Endothelial cell of umbilical vein (primary cell): ENCODE measurements at regions not wholly inside any gene's neighbourhood (a gene's known extent, or its start where the extent isn't known, plus 50 kb on each side); places are given as distances from the start of the nearest gene placed in this dataset.

Experiments used
- BruUV-seq: library from RNA; stranded (reverse); fragments of 400-500 nt; replicated peaks from 2 replicates; lab custom pipeline; 2021; lab: Mats Ljungman, UMichigan
- CTCF ChIA-PET: fragments of 300-600, 350-600 bp; sonication (Branson Sonifier 250); formaldehyde crosslinking; loops from one replicate; lab custom pipeline; 2021; ENCODE audit warnings: antibody characterized with exemption, inconsistent platforms; lab: Charles Lee
- POLR2A ChIA-PET: fragments of 300-600, 350-600 bp; sonication (Branson Sonifier 250); formaldehyde crosslinking; loops from one replicate; lab custom pipeline; 2021; ENCODE audit warnings: antibody characterized with exemption, inconsistent platforms; lab: Charles Lee
- DNase-seq: peaks from one replicate; pipeline ENCODE4 v3.0.0-alpha.2; 2011; ENCODE audit warnings: low read depth, low spot score
- FAIRE-seq: peaks from 2 replicates; lab custom pipeline; 2011; peaks lifted over from hg19 to GRCh38; lab: Jason Lieb, UNC
- H2AFZ ChIP-seq: 2 replicates; pipeline ENCODE4 v1.6.0; 2012; ENCODE audit warnings: low read depth, low read length, control low read depth, inconsistent platforms
- H3K27ac ChIP-seq: 2 replicates; pipeline ENCODE4 v1.5.1; 2011; ENCODE audit warnings: low read depth, mild to moderate bottlenecking, control low read depth, low read length, moderate library complexity; ENCODE audit not compliant: insufficient read depth
- H3K27me3 ChIP-seq, 2 experiments: 2 replicates each; pipeline versions ENCODE4 v1.6.0 to v1.6.1; 2011; ENCODE audit warnings: low read length in 2 of 2, mixed read lengths in 1 of 2; ENCODE audit not compliant: control insufficient read depth in 2 of 2, insufficient read depth in 2 of 2
- H3K36me3 ChIP-seq, 2 experiments: 2 replicates in 1 of 2; 3 replicates in 1 of 2; pipeline ENCODE4 v1.5.1; 2011; ENCODE audit warnings: low read length in 2 of 2, mild to moderate bottlenecking in 1 of 2, moderate library complexity in 1 of 2; ENCODE audit not compliant: control insufficient read depth in 2 of 2, insufficient read depth in 2 of 2; ENCODE audit errors: extremely low read depth in 1 of 2
- H3K4me1 ChIP-seq: 3 replicates; pipeline ENCODE4 v1.5.1; 2011; ENCODE audit warnings: mild to moderate bottlenecking, low read length; ENCODE audit not compliant: control insufficient read depth, insufficient read depth; ENCODE audit errors: extremely low read depth
- H3K4me2 ChIP-seq: 2 replicates; pipeline ENCODE4 v1.6.1; 2011; ENCODE audit warnings: low read length, control low read depth, mixed read lengths; ENCODE audit not compliant: insufficient read depth
- H3K4me3 ChIP-seq, 3 experiments: fragments of 200-600 bp in 1 of 3; sonication (generic), shearing (Covaris generic) in 1 of 3; replicated peaks in 1 of 3; 2 replicates each; pipeline ENCODE4 v1.5.1; 2011 to 2016; ENCODE audit warnings: control low read depth in 3 of 3, low read length in 3 of 3, mild to moderate bottlenecking in 2 of 3, inconsistent platforms in 1 of 3, low read depth in 1 of 3, moderate library complexity in 1 of 3; ENCODE audit not compliant: insufficient read depth in 1 of 3
- H3K79me2 ChIP-seq: 2 replicates; pipeline ENCODE4 v1.6.0; 2012; ENCODE audit warnings: low read length, inconsistent platforms; ENCODE audit not compliant: control insufficient read depth, insufficient read depth
- H3K9ac ChIP-seq: replicated peaks from 2 replicates; pipeline ENCODE3; 2011; ENCODE audit warnings: low read length, control low read depth; ENCODE audit not compliant: insufficient read depth; ENCODE audit errors: extremely low read depth
- H3K9me1 ChIP-seq: replicated peaks from 3 replicates; pipeline ENCODE4 v1.6.0; 2011; ENCODE audit warnings: mild to moderate bottlenecking, low read length; ENCODE audit not compliant: control insufficient read depth, insufficient read depth; ENCODE audit errors: extremely low read depth
- H3K9me3 ChIP-seq: replicated peaks from 2 replicates; pipeline ENCODE4 v1.5.1; 2012; ENCODE audit warnings: low read length, inconsistent platforms; ENCODE audit not compliant: control insufficient read depth, insufficient read depth
- H4K20me1 ChIP-seq: replicated peaks from 2 replicates; pipeline ENCODE3; 2011; ENCODE audit warnings: mild to moderate bottlenecking, low read length; ENCODE audit not compliant: control insufficient read depth, insufficient read depth; ENCODE audit errors: extremely low read depth
- CTCF ChIP-seq, 2 donors: IDR thresholded peaks; 1 replicate in 1 of 2; 2 replicates in 1 of 2; pipeline ENCODE4 v1.5.1; 2011; ENCODE audit warnings: low read length in 2 of 2, mild to moderate bottlenecking in 2 of 2, moderate library complexity in 2 of 2, control low read depth in 1 of 2, inconsistent platforms in 1 of 2, low read depth in 1 of 2; ENCODE audit not compliant: insufficient read depth in 1 of 2; ENCODE audit errors: extremely low read depth in 1 of 2
- EZH2 ChIP-seq: IDR thresholded peaks from 2 replicates; pipeline ENCODE4 v1.6.1; 2012; ENCODE audit warnings: borderline replicate concordance, low read depth, mild to moderate bottlenecking, moderate library complexity, low read length, inconsistent platforms; ENCODE audit not compliant: severe bottlenecking
- FOS ChIP-seq: IDR thresholded peaks from 2 replicates; pipeline ENCODE4 v1.6.1; 2011; ENCODE audit warnings: mild to moderate bottlenecking, low read length, moderate library complexity, borderline replicate concordance; ENCODE audit not compliant: insufficient read depth
- GATA2 ChIP-seq: IDR thresholded peaks from 2 replicates; pipeline ENCODE4 v1.7.0; 2011; ENCODE audit warnings: low read depth, mild to moderate bottlenecking, moderate library complexity, mixed read lengths, low read length; ENCODE audit not compliant: insufficient read length, insufficient read depth
- JUN ChIP-seq: IDR thresholded peaks from 2 replicates; pipeline ENCODE4 v1.6.1; 2011; ENCODE audit warnings: borderline replicate concordance, low read depth; ENCODE audit not compliant: insufficient read length, insufficient read depth
- MAX ChIP-seq: IDR thresholded peaks from 2 replicates; pipeline ENCODE4 v1.6.1; 2011; ENCODE audit not compliant: insufficient read depth, insufficient read length
- MYC ChIP-seq: IDR thresholded peaks from one replicate; pipeline ENCODE4 v1.6.1; 2011; ENCODE audit warnings: mild to moderate bottlenecking, low read depth, low read length
- POLR2A ChIP-seq: IDR thresholded peaks from 2 replicates; pipeline ENCODE4 v1.6.1; 2012; ENCODE audit warnings: low read depth, mild to moderate bottlenecking, control low read depth, low read length
- POLR2AphosphoS5 ChIP-seq: IDR thresholded peaks from 2 replicates; pipeline ENCODE4 v1.6.1; 2012; ENCODE audit warnings: low read depth, mild to moderate bottlenecking, control low read depth, low read length, moderate library complexity; ENCODE audit not compliant: insufficient read depth
- dilution Hi-C: fragments of 300-500 bp; cut with MboI; formaldehyde crosslinking; loops from one replicate; pipeline ENCODE4 v1.15.0; 2019; ENCODE audit warnings: low sequenced_read_pairs; ENCODE audit not compliant: extremely low pct_ligation_motif_present
- intact Hi-C: fragments of 100-400 bp; cut with micrococcal nuclease; formaldehyde crosslinking; loops from one replicate; pipeline ENCODE4 v1.10.0; 2022

- no TSS peak for BruUV-seq
- intact Hi-C loops, result no loop called here
- Histone ChIP-seq H3K27me3 (no peaks in the 10 kb centered on the region), H3K9ac (no peak overlapping the region), H3K4me2 (no peak overlapping the region), H3K9me3 (no peaks in the 10 kb centered on the region), H4K20me1 (no peaks in the 10 kb centered on the region), H3K4me3 (no peak overlapping the region), H3K4me1 (no peaks in the 10 kb centered on the region), H2AFZ (no peak overlapping the region), H3K27ac (no peak overlapping the region), H3K9me1 (no peaks in the 10 kb centered on the region), H3K36me3 (no peaks in the 10 kb centered on the region), H3K79me2 (no peaks in the 10 kb centered on the region)
- DNase-seq, result no peak
- TF ChIP-seq MAX (no peak), POLR2A (no peak), FOS (no peak), CTCF (IDR thresholded peaks at IDR 0.05; ENCODE audit: extremely low read depth in 1 of 2, insufficient read depth in 1 of 2, low read depth in 1 of 2, low read length in 2 of 2) (no peak), POLR2AphosphoS5 (no peak), EZH2 (no peak), MYC (no peak), GATA2 (no peak), JUN (no peak)
- POLR2A ChIA-PET, result no interaction called here
- FAIRE-seq, result no peak
- CTCF ChIA-PET, result no interaction called here
- dilution Hi-C loops, result no loop called here
Measured at GRCh38 chr18:75530566-75531211, 103.2 kb upstream of the SMIM21 start.
